ENCODE measurements at regions not wholly inside any gene's neighbourhood (a gene's known extent, or its start where the extent isn't known, plus 50 kb on each side); places are given as distances from the start of the nearest gene placed in this dataset.

- TF ChIP-seq MAX (CRISPR knock-in tag; IDR thresholded peaks at IDR 0.05), result no peak
- TF ChIP-seq KAT7 (CRISPR knock-in tag; IDR thresholded peaks at IDR 0.05; ENCODE audit: borderline replicate concordance), result no peak
- no peak for TF ChIP-seq ETV6 (CRISPR knock-in tag; IDR thresholded peaks at IDR 0.05)
Observed at GRCh38 chr1:244164511-244164890, 113.4 kb downstream of the ZBTB18 start.
